GM21717 (cell line): ENCODE measurements at regions not wholly inside any gene's neighbourhood (a gene's known extent, or its start where the extent isn't known, plus 50 kb on each side); places are given as distances from the start of the nearest gene placed in this dataset.
"Not testable (repeated sequence)": the region's sequence is repeated elsewhere in the genome, so short reads cannot be mapped to it uniquely, and the experiment has no call there.

Experiments
- ATAC-seq: cut with Tn5 transposase; IDR thresholded peaks from one replicate; pipeline ENCODE4 v1.9.1; 2021; ENCODE audit warnings: mild to moderate bottlenecking, moderate library complexity; ENCODE audit not compliant: unreplicated experiment

GRCh38 chr17:30589431-30589830, 112.2 kb downstream of the GOSR1 start:
- no peak for ATAC-seq

- ATAC-seq = no peak
Observed at GRCh38 chr17:30588798-30589247, 111.6 kb downstream of the GOSR1 start.

GRCh38 chr17:30586818-30587595, 109.8 kb downstream of the GOSR1 start:
- ATAC-seq = no peak

- ATAC-seq = no peak
Observed at GRCh38 chr17:30584810-30585209, 107.6 kb downstream of the GOSR1 start.

- no peak for ATAC-seq
Observed at GRCh38 chr17:30580916-30581315, 103.7 kb downstream of the GOSR1 start.

GRCh38 chr17:30579610-30580315, 102.6 kb downstream of the GOSR1 start:
- ATAC-seq = no peak

- ATAC-seq = not testable (repeated sequence)
Observed at GRCh38 chr17:30578015-30578717, 101.0 kb downstream of the GOSR1 start.
